ENCODE measurements at regions not wholly inside any gene's neighbourhood (a gene's known extent, or its start where the extent isn't known, plus 50 kb on each side); places are given as distances from the start of the nearest gene placed in this dataset.

DNA sequence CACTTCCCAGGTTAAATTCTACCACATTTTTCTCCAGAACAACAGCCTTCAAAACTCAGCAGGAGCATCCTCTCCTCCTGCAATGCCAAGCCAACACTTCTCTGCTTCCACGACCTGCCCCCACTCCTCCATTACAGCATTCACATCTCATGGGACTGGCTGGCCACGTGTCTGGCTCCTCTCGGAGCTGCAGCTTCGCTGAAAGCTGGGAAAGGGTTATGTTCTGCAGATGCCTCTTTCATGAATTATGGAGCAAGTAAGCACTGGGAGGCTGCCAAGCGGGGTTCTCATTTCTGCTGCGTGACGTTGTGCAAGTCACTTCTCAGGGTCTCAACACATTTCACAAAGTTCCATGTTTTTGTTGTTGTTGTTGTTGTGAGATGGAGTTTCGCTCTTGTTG is 142.2 kb upstream of the RFLNA start:
- TF ChIP-seq, protein P1, sequence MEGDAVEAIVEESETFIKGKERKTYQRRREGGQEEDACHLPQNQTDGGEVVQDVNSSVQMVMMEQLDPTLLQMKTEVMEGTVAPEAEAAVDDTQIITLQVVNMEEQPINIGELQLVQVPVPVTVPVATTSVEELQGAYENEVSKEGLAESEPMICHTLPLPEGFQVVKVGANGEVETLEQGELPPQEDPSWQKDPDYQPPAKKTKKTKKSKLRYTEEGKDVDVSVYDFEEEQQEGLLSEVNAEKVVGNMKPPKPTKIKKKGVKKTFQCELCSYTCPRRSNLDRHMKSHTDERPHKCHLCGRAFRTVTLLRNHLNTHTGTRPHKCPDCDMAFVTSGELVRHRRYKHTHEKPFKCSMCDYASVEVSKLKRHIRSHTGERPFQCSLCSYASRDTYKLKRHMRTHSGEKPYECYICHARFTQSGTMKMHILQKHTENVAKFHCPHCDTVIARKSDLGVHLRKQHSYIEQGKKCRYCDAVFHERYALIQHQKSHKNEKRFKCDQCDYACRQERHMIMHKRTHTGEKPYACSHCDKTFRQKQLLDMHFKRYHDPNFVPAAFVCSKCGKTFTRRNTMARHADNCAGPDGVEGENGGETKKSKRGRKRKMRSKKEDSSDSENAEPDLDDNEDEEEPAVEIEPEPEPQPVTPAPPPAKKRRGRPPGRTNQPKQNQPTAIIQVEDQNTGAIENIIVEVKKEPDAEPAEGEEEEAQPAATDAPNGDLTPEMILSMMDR (conservative IDR thresholded peaks at IDR 0.05; ENCODE audit: low read length), result no peak
- TF ChIP-seq EZH2phosphoT487 (IDR thresholded peaks at IDR 0.05; ENCODE audit: borderline replicate concordance, low read depth, low read length), result no peak
